ENCODE measurements at regions not wholly inside any gene's neighbourhood (a gene's known extent, or its start where the extent isn't known, plus 50 kb on each side); places are given as distances from the start of the nearest gene placed in this dataset.

DNA sequence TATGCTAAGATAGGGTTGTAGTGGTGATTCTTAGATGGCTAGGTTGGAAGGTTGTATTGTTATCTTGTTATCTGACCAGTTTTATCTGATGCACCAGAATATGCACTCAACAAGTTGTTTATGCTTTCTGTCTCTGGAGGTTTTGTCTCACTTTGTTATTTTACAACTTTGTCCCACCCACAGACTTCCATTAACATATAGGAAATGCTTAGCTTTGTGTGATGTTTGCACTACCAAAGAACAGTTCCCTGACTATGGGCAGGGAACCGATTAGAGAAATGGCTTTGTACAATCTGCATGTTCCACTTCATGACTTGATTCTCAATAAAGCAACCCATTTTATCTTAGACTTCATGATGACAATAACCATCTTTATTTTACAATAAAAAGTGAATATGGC is 160.6 kb upstream of the CDH20 start:
- Mint-ChIP-seq H3K27me3 (ENCODE audit: low read depth) (no peaks in the 10 kb centered on the region), H3K4me3 (no peak overlapping the region), H3K9me3 (peaks cover 10 to 15% of the 10 kb centered on the region in 2 experiments), H3K27ac (no peak overlapping the region), H3K36me3 (ENCODE audit: insufficient read depth in 1 of 3, low read depth in 3 of 3) (peaks cover 0 to 11% (median 5%) of the 10 kb centered on the region in 3 experiments; a peak in 3 of 7 replicates), H3K4me1 (peaks cover 0 to 9% of the 10 kb centered on the region in 2 experiments; a peak in 2 of 4 replicates)
- Histone ChIP-seq H2BK12ac (ENCODE audit: insufficient read length, low read depth, low read length) (no peak overlapping the region), H3K23ac (ENCODE audit: insufficient read length, low read depth, low read length) (no peak overlapping the region), H2BK20ac (ENCODE audit: low read depth, low read length, poor library complexity, severe bottlenecking) (no peak overlapping the region), H3K9me3 (ENCODE audit: control insufficient read depth, low read depth, low read length) (peaks cover 3% of the 10 kb centered on the region), H4K8ac (replicated peaks; ENCODE audit: insufficient read length, low read depth, low read length) (no peak overlapping the region), H3K4ac (ENCODE audit: low read depth, low read length) (no peak overlapping the region), H3T11ph (ENCODE audit: low read length) (no peak overlapping the region), H4K5ac (ENCODE audit: insufficient read length, low read depth, low read length) (no peak overlapping the region), H3K27ac (ENCODE audit: insufficient read length, low read depth, low read length) (no peak overlapping the region), H2BK15ac (ENCODE audit: low read depth, low read length) (no peak overlapping the region), H2AK5ac (ENCODE audit: insufficient read length, low read length) (no peak overlapping the region), H3K56ac (ENCODE audit: insufficient read length, low read depth, low read length) (no peak overlapping the region), H3K79me1 (ENCODE audit: insufficient read depth, low read depth, low read length, poor library complexity, severe bottlenecking) (no peaks in the 10 kb centered on the region), H2BK120ac (ENCODE audit: low read depth, low read length, poor library complexity, severe bottlenecking) (no peak overlapping the region), H3K4me2 (ENCODE audit: insufficient read depth, insufficient read length, low read length) (no peak overlapping the region), H3K79me2 (ENCODE audit: insufficient read depth, low read length) (no peaks in the 10 kb centered on the region), H3K18ac (ENCODE audit: insufficient read length, low read depth, low read length) (no peak overlapping the region), H3K9ac (ENCODE audit: extremely low read depth, insufficient read length, low read length) (no peak overlapping the region), H2AFZ (ENCODE audit: low read length) (no peak overlapping the region), H2BK5ac (ENCODE audit: insufficient read length, low read length) (no peak overlapping the region), H3K27me3 (ENCODE audit: insufficient read depth, low read length) (no peaks in the 10 kb centered on the region), H4K20me1 (ENCODE audit: control insufficient read depth, insufficient read depth, insufficient read length) (no peaks in the 10 kb centered on the region), H3K4me1 (ENCODE audit: insufficient read depth, low read length) (no peaks in the 10 kb centered on the region), H3K14ac (ENCODE audit: insufficient read depth, low read length) (no peak overlapping the region), H3K23me2 (ENCODE audit: insufficient read length, low read depth, low read length, poor library complexity, severe bottlenecking) (no peaks in the 10 kb centered on the region), H4K91ac (ENCODE audit: insufficient read length, low read depth, low read length) (no peak overlapping the region)
- no CpG with 5 or more reads among the region's 1 CpG for WGBS (ENCODE audit: extremely low coverage, insufficient read length, low lambda C conversion rate)
- DNase-seq: no peak
- TF ChIP-seq, protein P1, sequence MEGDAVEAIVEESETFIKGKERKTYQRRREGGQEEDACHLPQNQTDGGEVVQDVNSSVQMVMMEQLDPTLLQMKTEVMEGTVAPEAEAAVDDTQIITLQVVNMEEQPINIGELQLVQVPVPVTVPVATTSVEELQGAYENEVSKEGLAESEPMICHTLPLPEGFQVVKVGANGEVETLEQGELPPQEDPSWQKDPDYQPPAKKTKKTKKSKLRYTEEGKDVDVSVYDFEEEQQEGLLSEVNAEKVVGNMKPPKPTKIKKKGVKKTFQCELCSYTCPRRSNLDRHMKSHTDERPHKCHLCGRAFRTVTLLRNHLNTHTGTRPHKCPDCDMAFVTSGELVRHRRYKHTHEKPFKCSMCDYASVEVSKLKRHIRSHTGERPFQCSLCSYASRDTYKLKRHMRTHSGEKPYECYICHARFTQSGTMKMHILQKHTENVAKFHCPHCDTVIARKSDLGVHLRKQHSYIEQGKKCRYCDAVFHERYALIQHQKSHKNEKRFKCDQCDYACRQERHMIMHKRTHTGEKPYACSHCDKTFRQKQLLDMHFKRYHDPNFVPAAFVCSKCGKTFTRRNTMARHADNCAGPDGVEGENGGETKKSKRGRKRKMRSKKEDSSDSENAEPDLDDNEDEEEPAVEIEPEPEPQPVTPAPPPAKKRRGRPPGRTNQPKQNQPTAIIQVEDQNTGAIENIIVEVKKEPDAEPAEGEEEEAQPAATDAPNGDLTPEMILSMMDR (conservative IDR thresholded peaks at IDR 0.05): no peak
